GM20000 (cell line): ENCODE measurements at regions not wholly inside any gene's neighbourhood (a gene's known extent, or its start where the extent isn't known, plus 50 kb on each side); places are given as distances from the start of the nearest gene placed in this dataset.
A peak's percentile ranks its signal among the peaks of the same experiment; 100 is the strongest.
"Not testable (repeated sequence)": the region's sequence is repeated elsewhere in the genome, so short reads cannot be mapped to it uniquely, and the experiment has no call there.

Experiments
- DNase-seq: peaks from one replicate; pipeline ENCODE4 v3.0.0; 2012; ENCODE audit warnings: low spot score
- TF ChIP-seq, protein P1 (sequence below): IDR thresholded peaks from 2 replicates; pipeline ENCODE4 v1.5.1; 2012; ENCODE audit warnings: mild to moderate bottlenecking, control low read depth; ENCODE audit errors: extremely low read depth, missing control alignments

GRCh38 chr10:28391283-28391682, 88.4 kb upstream of the MPP7 start:
- TF ChIP-seq, protein P1, sequence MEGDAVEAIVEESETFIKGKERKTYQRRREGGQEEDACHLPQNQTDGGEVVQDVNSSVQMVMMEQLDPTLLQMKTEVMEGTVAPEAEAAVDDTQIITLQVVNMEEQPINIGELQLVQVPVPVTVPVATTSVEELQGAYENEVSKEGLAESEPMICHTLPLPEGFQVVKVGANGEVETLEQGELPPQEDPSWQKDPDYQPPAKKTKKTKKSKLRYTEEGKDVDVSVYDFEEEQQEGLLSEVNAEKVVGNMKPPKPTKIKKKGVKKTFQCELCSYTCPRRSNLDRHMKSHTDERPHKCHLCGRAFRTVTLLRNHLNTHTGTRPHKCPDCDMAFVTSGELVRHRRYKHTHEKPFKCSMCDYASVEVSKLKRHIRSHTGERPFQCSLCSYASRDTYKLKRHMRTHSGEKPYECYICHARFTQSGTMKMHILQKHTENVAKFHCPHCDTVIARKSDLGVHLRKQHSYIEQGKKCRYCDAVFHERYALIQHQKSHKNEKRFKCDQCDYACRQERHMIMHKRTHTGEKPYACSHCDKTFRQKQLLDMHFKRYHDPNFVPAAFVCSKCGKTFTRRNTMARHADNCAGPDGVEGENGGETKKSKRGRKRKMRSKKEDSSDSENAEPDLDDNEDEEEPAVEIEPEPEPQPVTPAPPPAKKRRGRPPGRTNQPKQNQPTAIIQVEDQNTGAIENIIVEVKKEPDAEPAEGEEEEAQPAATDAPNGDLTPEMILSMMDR = no peak
- no peak for DNase-seq

DNA sequence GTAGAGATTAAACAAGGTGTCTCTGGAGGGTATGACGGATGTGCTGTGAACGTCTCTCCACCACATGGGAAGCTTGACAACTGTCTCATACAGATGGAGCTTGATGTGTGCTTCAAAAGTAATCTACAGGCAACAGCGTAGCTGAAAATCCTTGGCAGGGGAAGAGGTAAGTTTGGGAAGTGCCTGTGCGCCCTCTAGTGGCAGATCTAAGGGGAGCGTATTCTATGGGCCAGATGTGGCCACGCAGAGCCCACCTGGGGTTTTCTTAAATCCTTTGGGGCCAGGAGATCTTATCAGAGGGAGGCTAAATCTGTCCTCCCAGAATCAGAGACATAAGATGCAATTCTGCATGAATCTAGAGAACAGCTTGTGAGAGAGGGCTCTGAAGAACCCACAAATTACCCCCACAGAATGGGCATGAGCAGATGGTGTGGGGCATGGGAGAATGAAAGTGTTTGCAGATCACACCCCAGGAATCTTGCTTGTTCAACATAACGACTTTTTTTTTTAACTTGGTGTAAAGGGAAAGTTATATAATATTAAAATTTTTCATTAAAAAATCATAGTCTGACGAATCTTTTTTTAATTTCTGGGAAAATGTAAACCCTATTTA, 91.2 kb upstream of the MPP7 start:
- DNase-seq = peak; percentile 38
- TF ChIP-seq, protein P1 = peak; percentile 90

DNA sequence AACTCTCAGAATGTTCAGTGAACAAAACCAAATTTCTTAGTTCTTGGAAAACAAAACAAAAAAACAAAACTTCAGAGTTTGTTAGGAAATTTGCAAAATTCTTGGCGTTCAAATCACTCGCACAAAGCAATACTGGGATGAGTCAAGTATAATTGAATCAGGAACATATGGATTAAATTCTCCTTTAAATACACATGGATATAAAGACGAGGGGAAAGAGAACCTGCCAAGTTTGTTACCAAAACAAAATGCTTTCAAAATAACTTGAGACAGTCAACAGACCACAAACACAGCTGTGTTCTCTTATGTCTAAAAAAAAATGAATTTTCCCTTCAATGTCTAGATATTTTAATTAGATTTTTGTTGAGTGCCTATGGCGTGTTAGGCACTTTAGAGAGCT, 93.5 kb upstream of the MPP7 start:
- TF ChIP-seq, protein P1 = no peak
- no peak for DNase-seq

GRCh38 chr10:28397229-28397628, 94.4 kb upstream of the MPP7 start:
- no peak for DNase-seq
- TF ChIP-seq, protein P1 = no peak

DNA sequence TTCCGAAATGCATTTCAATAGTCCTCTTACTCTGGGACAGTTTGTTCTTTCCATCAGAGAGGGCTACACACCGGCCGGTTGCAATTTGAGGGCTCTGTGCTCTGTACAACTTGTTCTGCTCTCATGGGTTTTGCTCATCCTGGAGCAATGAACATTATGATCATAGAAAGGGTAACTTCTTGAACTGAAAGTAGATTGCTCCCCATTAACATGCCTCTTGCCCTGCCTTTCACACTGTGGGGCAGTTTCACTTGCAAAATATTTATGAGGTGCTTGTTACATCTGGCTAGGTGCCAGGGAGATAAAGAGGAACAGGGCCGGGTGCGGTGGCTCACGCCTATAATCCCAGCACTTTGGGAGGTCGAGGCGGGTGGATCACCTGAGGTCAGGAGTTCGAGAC, 97.3 kb upstream of the MPP7 start:
- TF ChIP-seq, protein P1 = no peak
- DNase-seq = no peak

- no peak for DNase-seq
- TF ChIP-seq, protein P1 = no peak
These were observed 97.8 kb upstream of the MPP7 start for GRCh38 chr10:28400681-28401080.

DNA sequence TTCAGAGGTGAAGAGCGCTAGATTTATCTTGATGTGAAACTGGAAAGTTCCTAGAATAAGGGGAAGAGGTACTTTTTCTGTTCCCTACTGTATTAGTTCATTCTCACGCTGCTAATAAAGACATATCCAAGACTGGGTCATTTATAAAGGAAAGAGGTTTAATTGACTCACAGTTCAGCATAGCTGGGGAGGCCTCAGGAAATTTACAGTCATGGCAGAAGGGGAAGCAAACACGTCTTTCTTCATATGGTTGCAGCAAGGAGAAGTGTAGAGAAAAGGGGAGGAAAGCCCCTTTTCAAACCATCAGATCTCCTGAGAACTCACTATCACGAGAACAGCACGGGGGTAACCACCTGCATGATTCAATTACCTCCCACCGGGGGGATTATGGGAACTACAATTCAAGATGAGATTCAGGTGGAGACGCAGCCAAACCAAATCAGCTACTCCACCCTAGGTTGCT, 99.8 kb upstream of the MPP7 start:
- not testable (repeated sequence) for DNase-seq

- TF ChIP-seq, protein P1 = no peak
- DNase-seq = no peak
These were observed 100.2 kb upstream of the MPP7 start for GRCh38 chr10:28403090-28403489.
